HEK293 (cell line): ENCODE measurements at regions not wholly inside any gene's neighbourhood (a gene's known extent, or its start where the extent isn't known, plus 50 kb on each side); places are given as distances from the start of the nearest gene placed in this dataset.

ENCODE experiments used
- CTCF ChIA-PET: fragments of 350-600 bp; formaldehyde crosslinking; extraction: SDS; loops from one replicate; lab custom pipeline; 2021; ENCODE audit warnings: antibody characterized with exemption; lab: Yijun Ruan, JAX
- POLR2A ChIA-PET: fragments of 300-600 bp; formaldehyde crosslinking; extraction: SDS; loops from one replicate; lab custom pipeline; 2020; ENCODE audit warnings: antibody characterized with exemption, inconsistent platforms; lab: Yijun Ruan, JAX
- H3K27ac ChIP-seq: fragments of 200-500 bp; sonication (Bioruptor generic); 2 replicates; pipeline ENCODE4 v1.5.1; 2014; ENCODE audit warnings: low read depth, low read length, control low read depth, inconsistent platforms; ENCODE audit errors: extremely low read depth
- H3K36me3 ChIP-seq, 2 experiments: fragments of 200-500 bp in 1 of 2; sonication (Bioruptor generic) in 1 of 2; 1 replicate in 1 of 2; 2 replicates in 1 of 2; pipeline ENCODE4 v1.5.1; 2014 to 2017; ENCODE audit warnings: inconsistent platforms in 2 of 2, low read length in 2 of 2; ENCODE audit not compliant: control insufficient read depth in 2 of 2, insufficient read depth in 1 of 2
- H3K4me1 ChIP-seq: fragments of 200-500 bp; sonication (Bioruptor generic); 2 replicates; pipeline ENCODE4 v1.5.1; 2014; ENCODE audit warnings: mild to moderate bottlenecking, low read length, inconsistent platforms; ENCODE audit not compliant: control insufficient read depth, insufficient read depth
- H3K4me3 ChIP-seq: 2 replicates; pipeline ENCODE4 v1.5.1; 2011; ENCODE audit warnings: low read depth, mild to moderate bottlenecking, control low read depth, low read length, moderate library complexity
- H3K9me3 ChIP-seq: fragments of 200-500 bp; sonication (Bioruptor generic); 2 replicates; pipeline ENCODE4 v1.5.1; 2014; ENCODE audit warnings: low read depth, low read length, inconsistent platforms; ENCODE audit not compliant: control insufficient read depth, insufficient read depth
- HOXA7 ChIP-seq: sonication (generic); formaldehyde crosslinking; IDR thresholded peaks from 2 replicates; pipeline ENCODE4 v1.8.1; 2022; ENCODE audit warnings: missing genetic modification reagents, borderline replicate concordance
- KLF17 ChIP-seq: fragments of 450-650 bp; formaldehyde crosslinking; IDR thresholded peaks from 2 replicates; pipeline ENCODE4 v1.5.1; 2016; ENCODE audit warnings: missing biosample characterization, missing genetic modification characterization
- OSR2 ChIP-seq: fragments of 450-650 bp; formaldehyde crosslinking; IDR thresholded peaks from 2 replicates; pipeline ENCODE4 v1.5.1; 2016; ENCODE audit warnings: missing biosample characterization, missing genetic modification characterization
- PBX3 ChIP-seq: sonication (generic); formaldehyde crosslinking; IDR thresholded peaks from 2 replicates; pipeline ENCODE4 v1.8.1; 2022; ENCODE audit warnings: mild to moderate bottlenecking, moderate library complexity, missing genetic modification reagents
- PRDM1 ChIP-seq: fragments of 450-650 bp; formaldehyde crosslinking; IDR thresholded peaks from 2 replicates; pipeline ENCODE4; 2016; ENCODE audit warnings: missing biosample characterization, missing genetic modification characterization
- PRDM6 ChIP-seq: fragments of 450-650 bp; formaldehyde crosslinking; IDR thresholded peaks from 2 replicates; pipeline ENCODE4 v1.5.1; 2017; ENCODE audit warnings: missing biosample characterization, missing genetic modification characterization
- ZFP41 ChIP-seq: fragments of 450-650 bp; formaldehyde crosslinking; IDR thresholded peaks from 2 replicates; pipeline ENCODE4 v1.5.1; 2016; ENCODE audit warnings: missing biosample characterization, missing genetic modification characterization, borderline replicate concordance
- ZFP69B ChIP-seq: fragments of 450-650 bp; formaldehyde crosslinking; IDR thresholded peaks from 2 replicates; pipeline ENCODE4 v1.5.1; 2016; ENCODE audit warnings: missing biosample characterization, missing genetic modification characterization
- ZNF140 ChIP-seq: fragments of 450-650 bp; formaldehyde crosslinking; IDR thresholded peaks from 2 replicates; pipeline ENCODE4 v1.5.1; 2016; ENCODE audit warnings: missing biosample characterization, missing genetic modification characterization
- ZNF311 ChIP-seq: fragments of 450-650 bp; formaldehyde crosslinking; IDR thresholded peaks from 2 replicates; pipeline ENCODE4 v1.5.1; 2017; ENCODE audit warnings: missing biosample characterization, missing genetic modification characterization, borderline replicate concordance
- ZNF473 ChIP-seq: fragments of 450-650 bp; formaldehyde crosslinking; IDR thresholded peaks from 2 replicates; pipeline ENCODE4 v1.5.1; 2017; ENCODE audit warnings: missing biosample characterization, missing genetic modification characterization
- ZNF514 ChIP-seq: fragments of 450-650 bp; formaldehyde crosslinking; IDR thresholded peaks from 2 replicates; pipeline ENCODE4 v1.5.1; 2016; ENCODE audit warnings: missing biosample characterization, missing genetic modification characterization
- ZNF549 ChIP-seq: fragments of 450-650 bp; IDR thresholded peaks from 2 replicates; pipeline ENCODE4 v1.5.1; 2018; ENCODE audit warnings: missing biosample characterization, missing genetic modification characterization, mild to moderate bottlenecking, inconsistent platforms, moderate library complexity
- ZNF560 ChIP-seq: fragments of 450-650 bp; formaldehyde crosslinking; IDR thresholded peaks from 2 replicates; pipeline ENCODE4 v1.5.1; 2017; ENCODE audit warnings: missing biosample characterization, missing genetic modification characterization, borderline replicate concordance
- ZNF580 ChIP-seq: fragments of 450-650 bp; formaldehyde crosslinking; IDR thresholded peaks from 2 replicates; pipeline ENCODE4 v1.5.1; 2016; ENCODE audit warnings: missing biosample characterization, missing genetic modification characterization
- ZNF600 ChIP-seq: fragments of 450-650 bp; formaldehyde crosslinking; IDR thresholded peaks from 2 replicates; pipeline ENCODE4 v1.5.1; 2016; ENCODE audit warnings: missing biosample characterization, missing genetic modification characterization
- ZNF626 ChIP-seq: fragments of 450-650 bp; sonication (Bioruptor Pico); formaldehyde crosslinking; IDR thresholded peaks from 2 replicates; pipeline ENCODE4 v1.5.1; 2018; ENCODE audit warnings: missing biosample characterization, missing genetic modification characterization, inconsistent platforms
- ZNF704 ChIP-seq: fragments of 450-650 bp; formaldehyde crosslinking; IDR thresholded peaks from 2 replicates; pipeline ENCODE4 v1.5.1; 2016; ENCODE audit warnings: missing biosample characterization, missing genetic modification characterization
- ZNF76 ChIP-seq: fragments of 450-650 bp; formaldehyde crosslinking; IDR thresholded peaks from 2 replicates; pipeline ENCODE4; 2016; ENCODE audit warnings: low read depth, missing biosample characterization, missing genetic modification characterization, borderline replicate concordance
- ZNF768 ChIP-seq: fragments of 450-650 bp; formaldehyde crosslinking; IDR thresholded peaks from 2 replicates; pipeline ENCODE4 v1.5.1; 2018; ENCODE audit warnings: missing biosample characterization, mild to moderate bottlenecking, missing genetic modification characterization

GRCh38 chr19:30791088-30791487, 418.9 kb downstream of the ZNF536 start:
- POLR2A ChIA-PET: no interaction called here
- Histone ChIP-seq H3K4me3 (no peak overlapping the region), H3K36me3 (no peaks in the 10 kb centered on the region), H3K9me3 (no peaks in the 10 kb centered on the region; the same call in none of the 2 replicates), H3K4me1 (no peaks in the 10 kb centered on the region), H3K27ac (no peak overlapping the region)
- TF ChIP-seq ZNF600 (tag by site-specific recombination) (no peak), ZNF626 (tag by site-specific recombination) (no peak), ZFP41 (tag by site-specific recombination) (no peak), ZNF473 (no peak), ZNF140 (tag by site-specific recombination) (no peak), ZNF514 (no peak), HOXA7 (CRISPR knock-in tag) (no peak), ZNF560 (tag by site-specific recombination) (no peak), ZNF549 (tag by site-specific recombination) (no peak), ZNF76 (no peak), ZNF580 (tag by site-specific recombination) (no peak), ZNF768 (no peak), ZNF704 (no peak)
- CTCF ChIA-PET: interaction anchor here (6.8 kb wide), 1 partner anchor 10 kb away, joined by 90 read pairs; no protein-coding TSS in a partner anchor

GRCh38 chr19:30790056-30790680, 418.0 kb downstream of the ZNF536 start:
- Histone ChIP-seq H3K36me3 (no peaks in the 10 kb centered on the region), H3K27ac (no peak overlapping the region), H3K4me3 (no peak overlapping the region), H3K9me3 (no peaks in the 10 kb centered on the region; the same call in none of the 2 replicates), H3K4me1 (no peaks in the 10 kb centered on the region)
- POLR2A ChIA-PET: interaction anchor here (0.9 kb wide), 1 partner anchor 10 kb away, joined by 4 read pairs; no protein-coding TSS in a partner anchor
- CTCF ChIA-PET: interaction anchor here (0.7 to 6.8 kb wide), 2 partner anchors 11 to 373 kb away, joined by 3 to 90 read pairs; no protein-coding TSS in a partner anchor
- no peak for TF ChIP-seq PBX3 (CRISPR knock-in tag)
- TF ChIP-seq ZNF580 (tag by site-specific recombination): no peak
- TF ChIP-seq KLF17: no peak
- TF ChIP-seq ZNF311: no peak
- no peak for TF ChIP-seq PRDM1 (tag by site-specific recombination)
- TF ChIP-seq PRDM6 (tag by site-specific recombination): no peak
- TF ChIP-seq ZFP69B (tag by site-specific recombination): no peak
- TF ChIP-seq OSR2: no peak
